GM12892 (cell line): ENCODE measurements at regions not wholly inside any gene's neighbourhood (a gene's known extent, or its start where the extent isn't known, plus 50 kb on each side); places are given as distances from the start of the nearest gene placed in this dataset.

Source experiments
- POLR2A ChIP-seq: IDR thresholded peaks from 2 replicates; pipeline ENCODE4 v1.6.1; 2011; ENCODE audit warnings: low read depth, low read length, control low read depth
- POLR2AphosphoS5 ChIP-seq: IDR thresholded peaks from 2 replicates; pipeline ENCODE4 v1.6.1; 2011; ENCODE audit warnings: low read depth, low read length, control low read depth
- TAF1 ChIP-seq: IDR thresholded peaks from 2 replicates; pipeline ENCODE4 v1.6.1; 2011; ENCODE audit warnings: low read depth, mild to moderate bottlenecking, control low read depth, low read length, borderline replicate concordance

- TF ChIP-seq POLR2A (no peak), POLR2AphosphoS5 (no peak), TAF1 (no peak)
Observed at GRCh38 chr4:106601519-106601918, 232.9 kb upstream of the GIMD1 start.
